GM12878 (cell line): ENCODE measurements at regions not wholly inside any gene's neighbourhood (a gene's known extent, or its start where the extent isn't known, plus 50 kb on each side); places are given as distances from the start of the nearest gene placed in this dataset.

Experiments
- ATAC-seq: fragments of 200-7000 bp; cut with Tn5 transposase; 3 replicates; pipeline ENCODE4 v1.9.1; 2020; ENCODE audit warnings: mild to moderate bottlenecking, moderate library complexity
- BruUV-seq: library from RNA; stranded (reverse); fragments of 400-500 nt; replicated peaks from 2 replicates; lab custom pipeline; 2021; lab: Mats Ljungman, UMichigan
- CTCF ChIA-PET: fragments of 300-600 bp; sonication (Branson Sonifier 250); formaldehyde crosslinking; extraction: SDS; loops from one replicate; lab custom pipeline; 2021; ENCODE audit warnings: inconsistent platforms; lab: Yijun Ruan, JAX
- POLR2A ChIA-PET: fragments of 350-600 bp; formaldehyde crosslinking; extraction: SDS; loops from one replicate; lab custom pipeline; 2021; ENCODE audit warnings: inconsistent platforms; lab: Charles Lee
- RAD21 ChIA-PET: fragments of 300-600 bp; sonication (Branson Sonifier 250); formaldehyde crosslinking; loops from one replicate; lab custom pipeline; 2023; ENCODE audit warnings: antibody characterized with exemption; ENCODE audit not compliant: unreplicated experiment; lab: Charles Lee
- SMC1A ChIA-PET: fragments of 300-600 bp; sonication (Branson Sonifier 250); formaldehyde crosslinking; loops from one replicate; lab custom pipeline; 2023; ENCODE audit not compliant: unreplicated experiment, uncharacterized antibody; lab: Charles Lee
- DNase-seq: peaks from one replicate; pipeline ENCODE4 v3.0.0-alpha.2; 2011; ENCODE audit warnings: low read depth, low spot score
- FAIRE-seq: peaks from 3 replicates; lab custom pipeline; 2011; peaks lifted over from hg19 to GRCh38; lab: Jason Lieb, UNC
- H2AFZ ChIP-seq: 2 replicates; pipeline ENCODE4 v1.6.0; 2011; ENCODE audit warnings: low read depth, low read length, control low read depth; ENCODE audit not compliant: control insufficient read depth
- H3K27ac ChIP-seq: 2 replicates; pipeline ENCODE4 v1.5.1; 2011; ENCODE audit warnings: control low read depth; ENCODE audit not compliant: control insufficient read depth, insufficient read depth
- H3K27me3 ChIP-seq, 2 experiments: replicated peaks in 1 of 2; 2 replicates each; pipeline versions ENCODE4 v1.6.0 to v1.6.1; 2011; ENCODE audit warnings: low read length in 1 of 2; ENCODE audit not compliant: control insufficient read depth in 2 of 2, insufficient read depth in 2 of 2
- H3K36me3 ChIP-seq, 2 experiments: 2 replicates each; pipeline ENCODE4 v1.5.1; 2011; ENCODE audit warnings: low read length in 1 of 2; ENCODE audit not compliant: control insufficient read depth in 2 of 2, insufficient read depth in 2 of 2
- H3K4me1 ChIP-seq: 2 replicates; pipeline ENCODE4 v1.6.1; 2011; ENCODE audit warnings: mild to moderate bottlenecking, low read length, moderate library complexity, mixed read lengths; ENCODE audit not compliant: control insufficient read depth, insufficient read depth
- H3K4me2 ChIP-seq: 2 replicates; pipeline ENCODE4 v1.6.0; 2011; ENCODE audit warnings: control low read depth; ENCODE audit not compliant: control insufficient read depth, insufficient read depth
- H3K4me3 ChIP-seq: fragments of 200-600 bp; sonication (generic); 2 replicates; pipeline ENCODE4 v1.5.1; 2016
- H3K79me2 ChIP-seq: 2 replicates; pipeline ENCODE4 v1.6.0; 2011; ENCODE audit warnings: low read length; ENCODE audit not compliant: control insufficient read depth, insufficient read depth
- H3K9ac ChIP-seq: 2 replicates; pipeline ENCODE4 v1.8.0; 2011; ENCODE audit warnings: low read length, control low read depth, mixed read lengths; ENCODE audit not compliant: control insufficient read depth, insufficient read depth
- H3K9me3 ChIP-seq: replicated peaks from 3 replicates; pipeline ENCODE4 v1.5.1; 2011; ENCODE audit warnings: mild to moderate bottlenecking, low read length; ENCODE audit not compliant: control insufficient read depth, insufficient read depth
- H4K20me1 ChIP-seq: 2 replicates; pipeline ENCODE4 v1.6.0; 2011; ENCODE audit not compliant: control insufficient read depth, insufficient read depth
- BMI1 ChIP-seq: fragments of 450-650 bp; IDR thresholded peaks from 2 replicates; pipeline ENCODE4 v1.6.1; 2016; ENCODE audit warnings: mild to moderate bottlenecking, moderate library complexity, borderline replicate concordance
- E4F1 ChIP-seq: fragments of 450-650 bp; IDR thresholded peaks from 2 replicates; pipeline ENCODE4 v1.6.1; 2018; ENCODE audit warnings: borderline replicate concordance, mild to moderate bottlenecking; ENCODE audit not compliant: partially characterized antibody
- ELK1 ChIP-seq: IDR thresholded peaks from 2 replicates; pipeline ENCODE4 v1.6.1; 2012; ENCODE audit warnings: low read depth, low read length, improper control_type of control experiment
- HCFC1 ChIP-seq: fragments of 150-350 bp; IDR thresholded peaks from 2 replicates; pipeline ENCODE4 v1.6.1; 2014; ENCODE audit warnings: low read length
- HSF1 ChIP-seq: fragments of 150-350 bp; IDR thresholded peaks from 2 replicates; pipeline ENCODE4 v1.6.1; 2014; ENCODE audit warnings: mild to moderate bottlenecking, low read depth, low read length
- JUNB ChIP-seq: IDR thresholded peaks from 2 replicates; pipeline ENCODE4 v1.6.1; 2016; ENCODE audit warnings: antibody characterized with exemption, mild to moderate bottlenecking
- MTA2 ChIP-seq: fragments of 450-650 bp; IDR thresholded peaks from 2 replicates; pipeline ENCODE4 v1.6.1; 2016; ENCODE audit warnings: low read depth, mild to moderate bottlenecking, moderate library complexity
- POU2F2 ChIP-seq: IDR thresholded peaks from 3 replicates; pipeline ENCODE4 v1.6.1; 2011; ENCODE audit warnings: low read depth, mild to moderate bottlenecking, low read length, borderline replicate concordance
- RAD21 ChIP-seq: IDR thresholded peaks from 2 replicates; pipeline ENCODE4 v1.6.1; 2011; ENCODE audit warnings: mild to moderate bottlenecking, low read depth, low read length, moderate library complexity; ENCODE audit not compliant: insufficient read depth
- RBBP5 ChIP-seq: fragments of 200-600 bp; sonication (generic); conservative IDR thresholded peaks from 2 replicates; pipeline ENCODE4 v1.6.1; 2016
- RUNX3 ChIP-seq: IDR thresholded peaks from 2 replicates; pipeline ENCODE4 v1.6.1; 2012; ENCODE audit warnings: low read length, inconsistent platforms
- TAF1 ChIP-seq: IDR thresholded peaks from 2 replicates; pipeline ENCODE4 v1.6.1; 2011; ENCODE audit warnings: mild to moderate bottlenecking, low read depth, low read length, borderline replicate concordance
- ZBED1 ChIP-seq: IDR thresholded peaks from 2 replicates; pipeline ENCODE4 v1.6.1; 2016; ENCODE audit warnings: borderline replicate concordance
- ZBTB4 ChIP-seq: fragments of 450-650 bp; formaldehyde crosslinking; IDR thresholded peaks from 2 replicates; pipeline ENCODE4 v1.4.0; 2022; ENCODE audit warnings: mild to moderate bottlenecking, moderate library complexity
- WGBS: methylation state at CpG from one replicate; pipeline ENCODE4 v1.1.6; 2016; ENCODE audit warnings: low lambda C conversion rate; ENCODE audit not compliant: insufficient replicate concordance, insufficient coverage; ENCODE audit errors: missing lambda C conversion rate; 5-methylcytosine and 5-hydroxymethylcytosine counted together
- in situ Hi-C: fragments of 300-500 bp; cut with MboI; formaldehyde crosslinking; loops from 9 replicates; pipeline ENCODE4 v1.14.3; 2018; ENCODE audit warnings: mixed read lengths
- intact Hi-C: fragments of 100-400 bp; cut with micrococcal nuclease; formaldehyde crosslinking; loops from one replicate; pipeline ENCODE4 v1.14.2; 2022; ENCODE audit not compliant: unreplicated experiment

GRCh38 chr12:65715961-65716360 lies 108.3 kb upstream of the HMGA2 start (continued):
- TF ChIP-seq RAD21 (no peak), MTA2 (no peak), HCFC1 (no peak), E4F1 (no peak)

- 47% methylated on average over 15 of the region's 15 CpGs for whole genome bisulfite sequencing
- ChIA-PET SMC1A (no interaction called here), RAD21 (no interaction called here), CTCF (no interaction called here), POLR2A (no interaction called here)
- Histone ChIP-seq H3K36me3 (no peaks in the 10 kb centered on the region), H2AFZ (no peak overlapping the region), H3K9me3 (no peaks in the 10 kb centered on the region), H3K27ac (no peak overlapping the region), H3K9ac (no peak overlapping the region), H3K27me3 (peaks cover 0 to 2% of the 10 kb centered on the region in 2 experiments; a peak in 1 of 4 replicates), H4K20me1 (no peaks in the 10 kb centered on the region), H3K79me2 (no peaks in the 10 kb centered on the region), H3K4me1 (no peaks in the 10 kb centered on the region), H3K4me3 (no peak overlapping the region), H3K4me2 (no peak overlapping the region)
- ATAC-seq (no peak; the same call in 2 of the 3 replicates), FAIRE-seq (no peak), DNase-seq (no peak)
- intact Hi-C loops = no loop called here
- no TSS peak for BruUV-seq
- in situ Hi-C loops = no loop called here
- TF ChIP-seq RBBP5 (no peak), TAF1 (no peak), POU2F2 (no peak), ELK1 (no peak), ZBTB4 (CRISPR knock-in tag) (no peak), BMI1 (no peak), JUNB (no peak), RUNX3 (no peak), HSF1 (no peak), ZBED1 (no peak)
Observed at GRCh38 chr12:65720136-65721130, 103.8 kb upstream of the HMGA2 start.
